Globus pallidus (tissue), 1 donor: ENCODE measurements at regions not wholly inside any gene's neighbourhood (a gene's known extent, or its start where the extent isn't known, plus 50 kb on each side); places are given as distances from the start of the nearest gene placed in this dataset.
"Not testable (repeated sequence)": the region's sequence is repeated elsewhere in the genome, so short reads cannot be mapped to it uniquely, and the experiment has no call there.

Experiments
- DNase-seq: peaks from one replicate; pipeline ENCODE4 v3.0.0-alpha.2; 2015; ENCODE audit warnings: low spot score

- no peak for DNase-seq
Observed at GRCh38 chr10:118950190-118950680, 79.3 kb upstream of the NANOS1 start.

GRCh38 chr10:118950997-118951637 is 78.4 kb upstream of the NANOS1 start:
- no peak for DNase-seq

GRCh38 chr10:118952493-118953295 is 76.8 kb upstream of the NANOS1 start:
- DNase-seq, result no peak

- DNase-seq, result peak; percentile 67
Observed at GRCh38 chr10:118953598-118954393, 75.7 kb upstream of the NANOS1 start.

GRCh38 chr10:118955531-118955930 is 74.0 kb upstream of the NANOS1 start:
- DNase-seq, result no peak

- DNase-seq, result no peak
Observed at GRCh38 chr10:118955951-118956801, 73.3 kb upstream of the NANOS1 start.

GRCh38 chr10:118956802-118957442 is 72.6 kb upstream of the NANOS1 start:
- DNase-seq, result no peak

GRCh38 chr10:118957443-118957825 is 72.1 kb upstream of the NANOS1 start:
- DNase-seq, result no peak

GRCh38 chr10:118957966-118958365 is 71.5 kb upstream of the NANOS1 start:
- no peak for DNase-seq

GRCh38 chr10:118958559-118958958 is 71.0 kb upstream of the NANOS1 start:
- no peak for DNase-seq

- DNase-seq, result peak; percentile 20
Observed at GRCh38 chr10:118958984-118959925, 70.3 kb upstream of the NANOS1 start.

GRCh38 chr10:118960157-118961090 is 69.1 kb upstream of the NANOS1 start:
- no peak for DNase-seq

GRCh38 chr10:118961436-118961835 is 68.1 kb upstream of the NANOS1 start:
- DNase-seq, result no peak

- not testable (repeated sequence) for DNase-seq
Observed at GRCh38 chr10:118962331-118962868, 67.1 kb upstream of the NANOS1 start.

GRCh38 chr10:118963341-118963740 is 66.2 kb upstream of the NANOS1 start:
- DNase-seq, result no peak

- DNase-seq, result no peak
Observed at GRCh38 chr10:118963933-118964332, 65.6 kb upstream of the NANOS1 start.

GRCh38 chr10:118964476-118964875 is 65.0 kb upstream of the NANOS1 start:
- not testable (repeated sequence) for DNase-seq

- no peak for DNase-seq
Observed at GRCh38 chr10:118965096-118965495, 64.4 kb upstream of the NANOS1 start.

- DNase-seq, result no peak
Observed at GRCh38 chr10:118965645-118966044, 63.9 kb upstream of the NANOS1 start.
